AG09309 (cell line): ENCODE measurements at regions not wholly inside any gene's neighbourhood (a gene's known extent, or its start where the extent isn't known, plus 50 kb on each side); places are given as distances from the start of the nearest gene placed in this dataset.

ENCODE experiments used
- DNase-seq: peaks from one replicate; pipeline ENCODE4 v3.0.0-alpha.2; 2010; ENCODE audit warnings: low read depth
- H3K4me3 ChIP-seq: 2 replicates; pipeline ENCODE4 v1.5.1; 2011; ENCODE audit warnings: mild to moderate bottlenecking, low read depth, low read length, moderate library complexity; ENCODE audit not compliant: control insufficient read depth
- TF ChIP-seq, protein P1 (sequence below): IDR thresholded peaks from 2 replicates; pipeline ENCODE4 v1.5.1; 2011; ENCODE audit warnings: mild to moderate bottlenecking, low read depth, low read length, inconsistent platforms; ENCODE audit not compliant: insufficient read depth, control insufficient read depth; ENCODE audit errors: missing control alignments

DNA sequence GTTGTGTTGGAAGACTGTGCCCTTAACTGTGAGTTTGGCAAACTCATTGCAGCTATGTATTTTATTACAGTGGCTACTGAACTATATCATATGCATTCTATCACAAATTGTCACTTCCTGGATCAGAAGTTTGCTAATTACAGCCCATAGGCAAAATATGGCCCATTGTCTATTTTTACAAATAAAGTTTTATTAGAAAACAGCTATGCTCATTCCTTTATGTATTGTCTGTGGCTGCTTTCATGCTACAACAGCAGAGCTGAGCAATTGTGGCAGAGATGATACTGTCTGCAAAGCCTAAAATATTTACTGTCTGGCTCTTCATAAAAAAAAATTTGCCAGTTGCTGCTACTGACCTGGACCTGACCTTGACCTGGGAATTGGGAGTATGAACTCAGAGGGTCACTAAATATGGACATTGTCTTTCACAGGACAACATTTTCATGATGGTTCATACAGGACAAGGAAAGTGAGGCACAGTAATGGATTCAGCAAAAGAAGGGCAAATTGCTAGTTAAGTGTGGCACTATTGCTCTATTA is 316.9 kb downstream of the ZNF621 start:
- no peak overlapping the region for H3K4me3 ChIP-seq
- DNase-seq: no peak
- TF ChIP-seq, protein P1, sequence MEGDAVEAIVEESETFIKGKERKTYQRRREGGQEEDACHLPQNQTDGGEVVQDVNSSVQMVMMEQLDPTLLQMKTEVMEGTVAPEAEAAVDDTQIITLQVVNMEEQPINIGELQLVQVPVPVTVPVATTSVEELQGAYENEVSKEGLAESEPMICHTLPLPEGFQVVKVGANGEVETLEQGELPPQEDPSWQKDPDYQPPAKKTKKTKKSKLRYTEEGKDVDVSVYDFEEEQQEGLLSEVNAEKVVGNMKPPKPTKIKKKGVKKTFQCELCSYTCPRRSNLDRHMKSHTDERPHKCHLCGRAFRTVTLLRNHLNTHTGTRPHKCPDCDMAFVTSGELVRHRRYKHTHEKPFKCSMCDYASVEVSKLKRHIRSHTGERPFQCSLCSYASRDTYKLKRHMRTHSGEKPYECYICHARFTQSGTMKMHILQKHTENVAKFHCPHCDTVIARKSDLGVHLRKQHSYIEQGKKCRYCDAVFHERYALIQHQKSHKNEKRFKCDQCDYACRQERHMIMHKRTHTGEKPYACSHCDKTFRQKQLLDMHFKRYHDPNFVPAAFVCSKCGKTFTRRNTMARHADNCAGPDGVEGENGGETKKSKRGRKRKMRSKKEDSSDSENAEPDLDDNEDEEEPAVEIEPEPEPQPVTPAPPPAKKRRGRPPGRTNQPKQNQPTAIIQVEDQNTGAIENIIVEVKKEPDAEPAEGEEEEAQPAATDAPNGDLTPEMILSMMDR: no peak

DNA sequence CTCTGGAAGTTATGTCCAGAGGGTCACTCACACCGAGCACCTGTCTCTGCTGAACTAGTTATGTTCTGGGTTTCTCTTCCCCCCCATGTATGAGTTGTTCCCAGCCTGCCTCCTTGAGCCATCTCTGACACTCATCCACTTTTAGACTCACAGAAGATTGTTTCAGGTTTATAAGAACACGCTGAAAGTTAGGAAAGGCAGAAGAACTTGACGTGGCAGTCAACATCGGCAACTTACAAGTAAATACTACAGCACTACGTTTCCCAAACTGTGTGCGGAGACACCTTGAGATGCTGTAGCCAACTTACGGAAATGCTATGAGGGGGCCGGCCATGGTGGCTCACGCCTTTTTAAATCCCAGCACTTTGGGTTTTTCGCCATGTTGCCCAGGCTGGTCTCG is 318.0 kb downstream of the ZNF621 start:
- H3K4me3 ChIP-seq: no peak overlapping the region
- TF ChIP-seq, protein P1: no peak
- DNase-seq: no peak

DNA sequence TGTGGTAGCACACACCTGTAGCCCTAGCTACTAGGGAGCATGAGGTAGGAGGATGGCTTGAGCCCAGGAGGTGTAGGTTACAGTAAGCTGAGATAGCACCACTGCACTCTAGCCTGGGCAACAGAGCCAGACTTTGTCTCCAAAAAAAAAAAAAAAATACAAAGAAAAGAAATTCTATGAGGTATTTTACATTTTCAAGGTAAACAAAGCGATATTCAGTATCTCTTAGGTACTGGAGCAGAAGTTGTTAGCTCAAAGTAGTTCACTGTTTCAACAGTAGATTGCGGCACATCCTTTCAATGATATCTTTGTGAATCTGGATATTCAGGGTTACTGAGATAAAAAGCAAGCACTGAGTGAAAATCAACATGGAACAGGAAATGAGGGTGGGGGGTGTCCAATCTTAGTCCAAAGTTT is 318.5 kb downstream of the ZNF621 start:
- TF ChIP-seq, protein P1: no peak
- DNase-seq: no peak
- no peak overlapping the region for H3K4me3 ChIP-seq

DNA sequence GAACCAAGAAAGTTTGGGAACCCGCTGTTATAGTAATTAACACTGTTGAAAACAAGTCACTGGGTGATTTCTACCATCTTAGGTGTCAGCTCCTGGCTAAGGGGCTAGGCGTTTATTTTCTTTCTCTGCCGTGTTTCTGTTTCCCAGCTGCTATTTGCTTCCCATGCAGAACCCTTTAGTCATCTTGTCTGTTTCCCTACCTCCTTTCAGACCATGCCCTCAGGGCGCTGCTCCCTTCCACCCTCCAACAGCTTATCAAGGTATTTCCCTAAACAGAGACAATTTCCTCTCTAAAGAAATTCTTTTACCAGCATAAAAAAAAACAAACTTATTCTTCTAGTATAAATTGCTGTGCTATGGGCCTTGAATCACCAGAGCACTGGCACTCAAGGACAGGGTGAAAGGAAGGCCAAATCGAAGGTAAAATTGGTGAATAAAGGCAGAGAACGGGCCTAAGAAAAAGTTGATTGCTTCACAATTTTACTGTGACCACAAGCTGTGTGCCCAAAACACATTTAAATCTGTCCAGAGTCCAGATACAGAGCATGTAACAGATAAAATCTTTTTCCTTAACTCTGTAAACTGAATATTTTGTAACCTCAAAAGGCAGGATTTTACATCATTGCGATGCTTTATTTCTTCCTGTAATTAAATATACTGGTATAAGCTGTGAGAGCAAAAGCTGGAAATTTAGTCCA is 319.2 kb downstream of the ZNF621 start:
- TF ChIP-seq, protein P1: no peak
- no peak for DNase-seq
- H3K4me3 ChIP-seq: no peak overlapping the region

DNA sequence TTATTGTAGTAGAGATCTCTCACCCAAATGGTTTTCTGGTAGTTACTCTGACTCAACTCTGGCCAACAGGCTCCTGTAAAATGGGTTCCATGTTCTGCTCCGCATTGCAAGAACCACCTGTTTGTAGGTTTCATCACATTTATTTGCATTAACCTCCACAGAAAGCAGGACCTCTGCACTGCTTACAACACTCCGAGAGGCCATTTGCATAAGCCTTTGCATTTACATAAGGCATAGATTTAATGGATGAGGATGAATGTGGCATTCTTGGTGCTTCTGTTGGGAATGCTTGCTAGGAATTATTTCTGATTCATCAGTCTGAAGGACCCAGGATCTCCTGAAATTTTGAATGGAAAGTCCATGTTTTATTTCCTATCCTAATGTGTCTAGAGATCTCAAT is 320.1 kb downstream of the ZNF621 start:
- TF ChIP-seq, protein P1: no peak
- no peak for DNase-seq
- no peak overlapping the region for H3K4me3 ChIP-seq

DNA sequence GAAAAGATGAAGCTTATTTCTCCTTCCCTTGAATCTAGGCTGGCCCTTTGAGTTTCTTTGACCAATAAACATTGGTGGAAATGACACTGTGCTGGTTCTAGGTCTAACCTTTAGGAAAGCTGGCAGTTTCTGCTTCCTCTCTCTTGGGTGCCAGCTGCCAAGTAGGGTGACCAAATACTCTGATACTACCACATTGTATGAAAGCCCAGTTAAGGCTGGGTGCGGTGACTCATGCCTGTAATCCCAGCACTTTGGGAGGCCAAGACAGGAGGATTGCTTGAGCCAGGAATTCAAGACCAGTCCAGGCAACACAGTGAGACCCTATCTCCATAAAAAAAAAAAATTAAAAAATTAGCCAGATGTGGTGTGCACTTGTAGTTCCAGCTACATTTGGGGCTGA is 320.7 kb downstream of the ZNF621 start:
- H3K4me3 ChIP-seq: no peak overlapping the region
- TF ChIP-seq, protein P1: no peak
- DNase-seq: no peak

DNA sequence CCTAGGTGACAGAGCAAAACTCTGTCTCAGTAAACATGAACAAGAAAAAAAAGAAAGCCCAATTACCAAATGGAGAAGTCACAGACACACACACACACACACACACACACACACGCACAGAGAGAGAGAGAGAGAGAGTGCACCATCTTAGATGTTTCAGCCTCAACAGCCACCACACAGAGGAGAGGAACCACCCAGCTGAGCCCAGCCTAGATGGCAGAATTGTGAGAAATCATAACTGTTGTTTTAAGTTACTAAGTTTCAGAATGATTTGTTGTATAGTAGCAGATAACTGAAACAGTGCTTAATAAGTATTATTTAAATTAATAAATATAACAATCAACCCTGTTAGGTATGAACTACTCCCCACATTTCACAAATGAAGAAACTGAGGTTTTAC is 321.2 kb downstream of the ZNF621 start:
- no peak overlapping the region for H3K4me3 ChIP-seq
- no peak for DNase-seq
- TF ChIP-seq, protein P1: no peak
